ENCODE measurements at regions not wholly inside any gene's neighbourhood (a gene's known extent, or its start where the extent isn't known, plus 50 kb on each side); places are given as distances from the start of the nearest gene placed in this dataset.

- POLR2A ChIA-PET (ENCODE audit: unreplicated experiment): no interaction called here
- CTCF ChIA-PET: no interaction called here
- Histone ChIP-seq H3K4me3 (peak overlapping the region; percentile 46; the same call in 1 of the 2 replicates), H3K9me3 (ENCODE audit: insufficient read depth, low read depth) (no peaks in the 10 kb centered on the region), H3K4me2 (peak overlapping the region; percentile 77), H3K79me2 (ENCODE audit: low read depth) (no peaks in the 10 kb centered on the region), H3K4me1 (replicated peaks; ENCODE audit: insufficient read depth) (peaks cover 8% of the 10 kb centered on the region; the same call in 1 of the 2 replicates), H3K36me3 (ENCODE audit: low read depth) (no peaks in the 10 kb centered on the region), H3F3A (ENCODE audit: insufficient read depth, low read depth) (no peaks in the 10 kb centered on the region), H3K27me3 (ENCODE audit: insufficient read depth, low read depth) (no peaks in the 10 kb centered on the region), H3K9me2 (ENCODE audit: insufficient read depth) (no peaks in the 10 kb centered on the region), H4K20me1 (ENCODE audit: insufficient read depth) (no peaks in the 10 kb centered on the region), H3K27ac (peak overlapping the region; percentile 74), H2AFZ (peak overlapping the region; percentile 83)
- BruUV-seq (replicated peaks): no TSS peak
- peak; percentile 25 to 87 for DNase-seq
- TF ChIP-seq EZH2 (IDR thresholded peaks at IDR 0.05; ENCODE audit: low read depth) (no peak), CTCF (conservative IDR thresholded peaks at IDR 0.05) (no peak)
- intact Hi-C loops (cut with micrococcal nuclease; ENCODE audit: unreplicated experiment): loop anchor here (5.0 kb wide), 1 partner anchor 34 kb away; no protein-coding TSS in a partner anchor
These were observed 50.5 kb upstream of the IBTK start for GRCh38 chr6:82298012-82298411.
